Ishikawa (cell line): ENCODE measurements at regions not wholly inside any gene's neighbourhood (a gene's known extent, or its start where the extent isn't known, plus 50 kb on each side); places are given as distances from the start of the nearest gene placed in this dataset.

Experiments
- CEBPB ChIP-seq: IDR thresholded peaks from 2 replicates; pipeline ENCODE4 v1.6.1; 2012
- CREB1 ChIP-seq: IDR thresholded peaks from 2 replicates; pipeline ENCODE4 v1.6.1; 2012; ENCODE audit warnings: low read depth
- EGR1 ChIP-seq: IDR thresholded peaks from 2 replicates; pipeline ENCODE4 v1.6.1; 2012
- EP300 ChIP-seq: IDR thresholded peaks from 2 replicates; pipeline ENCODE4 v1.6.1; 2012; ENCODE audit warnings: borderline replicate concordance
- FOXM1 ChIP-seq: IDR thresholded peaks from 2 replicates; pipeline ENCODE4 v1.6.1; 2012; ENCODE audit warnings: low read depth, borderline replicate concordance
- MAX ChIP-seq: IDR thresholded peaks from 2 replicates; pipeline ENCODE4 v1.6.1; 2012
- NFIC ChIP-seq: IDR thresholded peaks from 2 replicates; pipeline ENCODE4 v1.6.1; 2012
- RAD21 ChIP-seq: IDR thresholded peaks from 2 replicates; pipeline ENCODE4 v1.6.1; 2012; ENCODE audit warnings: low read depth
- REST ChIP-seq: IDR thresholded peaks from 2 replicates; pipeline ENCODE4 v1.6.1; 2012; ENCODE audit warnings: low read depth, mild to moderate bottlenecking
- TAF1 ChIP-seq: IDR thresholded peaks from 2 replicates; pipeline ENCODE4 v1.6.1; 2012; ENCODE audit warnings: low read depth, mild to moderate bottlenecking
- TCF12 ChIP-seq: IDR thresholded peaks from 2 replicates; pipeline ENCODE4 v1.6.1; 2012; ENCODE audit warnings: low read depth
- TEAD4 ChIP-seq: IDR thresholded peaks from 2 replicates; pipeline ENCODE4 v1.6.1; 2012
- YY1 ChIP-seq: IDR thresholded peaks from 2 replicates; pipeline ENCODE4 v1.6.1; 2012; ENCODE audit warnings: low read depth
- ZBTB7A ChIP-seq: IDR thresholded peaks from 2 replicates; pipeline ENCODE4 v1.6.1; 2012; ENCODE audit warnings: low read depth
- TF ChIP-seq, protein P1 (sequence below): IDR thresholded peaks from 2 replicates; pipeline ENCODE4 v1.6.1; 2012

- TF ChIP-seq ZBTB7A, result no peak
These were observed 163.2 kb upstream of the RPL38 start for GRCh38 chr17:74040291-74040690.

- TF ChIP-seq CEBPB (no peak), REST (no peak), EP300 (no peak), FOXM1 (no peak)
- TF ChIP-seq, protein P1, sequence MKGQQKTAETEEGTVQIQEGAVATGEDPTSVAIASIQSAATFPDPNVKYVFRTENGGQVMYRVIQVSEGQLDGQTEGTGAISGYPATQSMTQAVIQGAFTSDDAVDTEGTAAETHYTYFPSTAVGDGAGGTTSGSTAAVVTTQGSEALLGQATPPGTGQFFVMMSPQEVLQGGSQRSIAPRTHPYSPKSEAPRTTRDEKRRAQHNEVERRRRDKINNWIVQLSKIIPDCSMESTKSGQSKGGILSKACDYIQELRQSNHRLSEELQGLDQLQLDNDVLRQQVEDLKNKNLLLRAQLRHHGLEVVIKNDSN, result no peak
These were observed 162.7 kb upstream of the RPL38 start for GRCh38 chr17:74040729-74041128.

GRCh38 chr17:74041869-74042640, 161.4 kb upstream of the RPL38 start:
- no peak for TF ChIP-seq RAD21
- no peak for TF ChIP-seq MAX
- TF ChIP-seq REST, result no peak

GRCh38 chr17:74042744-74043486, 160.6 kb upstream of the RPL38 start:
- no peak for TF ChIP-seq ZBTB7A
- no peak for TF ChIP-seq TCF12
- no peak for TF ChIP-seq CEBPB
- TF ChIP-seq FOXM1, result no peak
- TF ChIP-seq, protein P1, result peak; percentile 39
- TF ChIP-seq REST, result no peak
- no peak for TF ChIP-seq EP300
- no peak for TF ChIP-seq TAF1
- TF ChIP-seq MAX, result 0 out of 2 replicates have a peak, but pooled peaks have one; percentile 20

DNA sequence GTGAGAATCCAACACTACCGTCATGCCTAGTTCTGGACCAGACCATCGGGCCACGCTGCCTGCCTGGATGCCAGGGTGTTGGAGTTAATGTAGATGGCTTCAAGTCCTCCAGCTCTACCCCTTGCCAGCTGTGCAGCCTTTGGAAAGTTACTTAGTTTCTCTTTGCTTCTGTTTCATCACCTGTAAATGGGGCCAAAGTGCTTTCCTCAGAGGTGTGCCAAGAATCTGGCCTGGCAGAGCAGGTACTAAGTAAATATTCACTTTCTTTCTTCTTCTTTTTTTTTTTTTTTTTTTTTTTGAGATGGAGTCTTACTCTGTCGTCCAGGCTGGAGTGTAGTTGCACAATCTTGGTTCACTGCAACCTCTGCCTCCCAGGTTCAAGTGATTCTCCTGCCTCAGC, 159.5 kb upstream of the RPL38 start:
- TF ChIP-seq MAX (no peak), RAD21 (no peak), CEBPB (no peak), TAF1 (no peak), TEAD4 (no peak), FOXM1 (no peak), ZBTB7A (no peak), CREB1 (no peak), TCF12 (no peak), EP300 (no peak), NFIC (no peak), YY1 (no peak), REST (no peak), EGR1 (no peak)
- TF ChIP-seq, protein P1, result no peak
